ENCODE measurements at regions not wholly inside any gene's neighbourhood (a gene's known extent, or its start where the extent isn't known, plus 50 kb on each side); places are given as distances from the start of the nearest gene placed in this dataset.

DNA sequence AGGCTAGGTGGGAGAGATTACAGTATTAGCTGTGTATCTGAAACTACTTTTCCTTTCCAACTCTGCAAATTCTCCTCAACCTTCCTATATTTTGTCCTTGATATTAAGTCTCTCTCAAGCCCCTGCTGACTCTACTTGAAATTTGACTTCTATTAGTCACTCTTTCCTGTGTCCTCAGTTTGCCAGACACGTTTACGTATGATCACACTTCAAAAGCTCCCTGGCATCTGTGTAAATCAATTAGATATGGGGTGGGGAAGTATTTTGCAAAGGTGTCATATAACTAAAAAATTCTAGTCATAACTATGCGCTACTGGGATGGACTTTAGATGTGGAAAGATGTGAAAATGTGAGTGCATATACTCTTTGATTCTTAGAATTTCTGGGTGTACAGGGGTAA lies 67.4 kb upstream of the ARHGAP24 start:
- TF ChIP-seq POLR2A (IDR thresholded peaks at IDR 0.05) = no peak
- TF ChIP-seq CTCF (IDR thresholded peaks at IDR 0.05) = no peak
- Histone ChIP-seq H3K27ac (no peak overlapping the region), H3K36me3 (replicated peaks in 1 of 2) (no peaks in the 10 kb centered on the region), H3K4me3 (no peak overlapping the region), H3K9me3 (replicated peaks in 1 of 3) (no peaks in the 10 kb centered on the region), H3K27me3 (no peaks in the 10 kb centered on the region), H3K4me1 (replicated peaks in 1 of 2) (no peaks in the 10 kb centered on the region)
- intact Hi-C loops (cut with DNase I) = no loop called here
- WGBS, 4 donors = 80 to 87% (median 82%) methylated on average over 3 of the region's 3 CpGs
- DNase-seq = no peak

DNA sequence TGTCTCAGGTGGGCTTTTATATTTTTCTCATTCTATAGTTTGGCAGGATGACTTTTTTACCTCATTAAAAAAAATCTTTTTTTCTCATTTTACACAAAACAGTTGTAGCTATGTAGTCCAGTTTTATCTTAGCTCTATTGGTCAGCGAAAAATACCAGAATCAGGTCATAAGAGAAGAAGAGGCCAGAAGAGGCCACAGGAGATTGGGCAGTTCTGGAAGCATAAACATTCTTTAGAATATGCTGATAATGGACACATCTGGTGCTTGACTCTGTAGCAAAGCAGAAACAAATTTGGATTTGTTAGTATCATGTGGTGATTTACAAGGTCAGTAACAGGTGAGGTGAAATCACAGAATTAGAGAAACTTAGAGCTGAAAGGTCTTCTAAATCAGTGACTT lies 66.6 kb upstream of the ARHGAP24 start:
- 80 to 95% (median 90%) methylated on average over 1 of the region's 1 CpG for WGBS, 4 donors
- no peaks in the 10 kb centered on the region for H3K9me3 ChIP-seq (replicated peaks in 1 of 3)
- intact Hi-C loops (cut with DNase I) = no loop called here
- H3K4me1 ChIP-seq (replicated peaks in 1 of 2) = no peaks in the 10 kb centered on the region
- no peak for TF ChIP-seq CTCF (IDR thresholded peaks at IDR 0.05)
- no peak for TF ChIP-seq POLR2A (IDR thresholded peaks at IDR 0.05)
- H3K27me3 ChIP-seq = no peaks in the 10 kb centered on the region
- H3K27ac ChIP-seq = no peak overlapping the region
- H3K4me3 ChIP-seq = no peak overlapping the region
- no peaks in the 10 kb centered on the region for H3K36me3 ChIP-seq (replicated peaks in 1 of 2)
- DNase-seq = no peak

DNA sequence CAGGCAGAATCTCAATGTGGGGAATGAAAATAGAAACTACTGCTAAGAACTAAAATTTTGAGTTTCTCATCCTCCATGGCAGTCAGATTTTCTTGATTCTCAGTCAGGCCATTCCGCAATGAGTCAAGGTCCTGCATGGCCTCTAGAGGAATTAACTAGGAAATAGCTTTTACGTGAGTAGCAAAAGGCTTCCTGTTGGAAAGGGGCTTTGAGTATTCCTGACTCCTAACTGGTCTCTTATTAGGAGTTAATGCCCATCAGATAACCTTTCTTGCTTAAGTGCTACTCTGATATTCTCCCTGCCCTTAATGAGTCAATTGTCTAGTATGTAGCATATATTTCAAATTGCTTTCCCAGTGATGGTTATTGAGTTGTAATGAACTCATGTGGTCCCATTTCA lies 65.7 kb upstream of the ARHGAP24 start:
- TF ChIP-seq POLR2A (IDR thresholded peaks at IDR 0.05) (no peak), CTCF (IDR thresholded peaks at IDR 0.05) (no peak)
- H3K36me3 ChIP-seq (replicated peaks in 1 of 2) = no peaks in the 10 kb centered on the region
- H3K27me3 ChIP-seq = no peaks in the 10 kb centered on the region
- no peak overlapping the region for H3K4me3 ChIP-seq
- WGBS, 4 donors = 88 to 92% (median 90%) methylated on average over 2 of the region's 2 CpGs
- intact Hi-C loops (cut with DNase I) = no loop called here
- no peak for DNase-seq
- no peaks in the 10 kb centered on the region for H3K9me3 ChIP-seq (replicated peaks in 1 of 3)
- no peaks in the 10 kb centered on the region for H3K4me1 ChIP-seq (replicated peaks in 1 of 2)
- no peak overlapping the region for H3K27ac ChIP-seq

- H3K27ac ChIP-seq = no peak overlapping the region
- H3K4me1 ChIP-seq (replicated peaks in 1 of 2) = no peaks in the 10 kb centered on the region
- TF ChIP-seq POLR2A (IDR thresholded peaks at IDR 0.05) (no peak), CTCF (IDR thresholded peaks at IDR 0.05) (no peak)
- intact Hi-C loops (cut with DNase I) = no loop called here
- no peak overlapping the region for H3K4me3 ChIP-seq
- no peak for DNase-seq
- 85 to 93% (median 88%) methylated on average over 5 of the region's 5 CpGs for WGBS, 4 donors
- H3K9me3 ChIP-seq (replicated peaks in 1 of 3) = no peaks in the 10 kb centered on the region
- H3K27me3 ChIP-seq = no peaks in the 10 kb centered on the region
- H3K36me3 ChIP-seq (replicated peaks in 1 of 2) = no peaks in the 10 kb centered on the region
These were observed 63.6 kb upstream of the ARHGAP24 start for GRCh38 chr4:85411386-85411785.
